ENCODE measurements at regions not wholly inside any gene's neighbourhood (a gene's known extent, or its start where the extent isn't known, plus 50 kb on each side); places are given as distances from the start of the nearest gene placed in this dataset.

DNA sequence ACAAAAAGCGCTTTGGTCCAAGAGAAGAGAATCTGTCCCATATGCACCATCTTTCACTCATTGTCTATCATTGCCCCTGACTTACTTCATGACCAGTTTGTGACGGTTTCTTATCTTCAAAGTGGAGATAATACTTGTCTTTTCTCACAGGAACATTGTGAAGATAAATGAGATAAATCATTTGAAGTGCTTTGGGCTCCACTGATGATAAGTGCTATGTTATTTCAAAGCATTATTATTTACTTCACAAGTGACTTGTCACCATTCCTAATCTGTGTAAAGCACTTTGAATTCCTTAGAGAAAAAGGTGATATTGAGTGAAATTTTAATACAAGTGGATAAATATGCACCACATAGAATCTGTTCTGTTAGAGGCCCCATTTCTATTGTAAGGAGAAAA lies 731.6 kb upstream of the PTBP2 start:
- no peak for DNase-seq (ENCODE audit: low read depth in 2 of 2)

DNA sequence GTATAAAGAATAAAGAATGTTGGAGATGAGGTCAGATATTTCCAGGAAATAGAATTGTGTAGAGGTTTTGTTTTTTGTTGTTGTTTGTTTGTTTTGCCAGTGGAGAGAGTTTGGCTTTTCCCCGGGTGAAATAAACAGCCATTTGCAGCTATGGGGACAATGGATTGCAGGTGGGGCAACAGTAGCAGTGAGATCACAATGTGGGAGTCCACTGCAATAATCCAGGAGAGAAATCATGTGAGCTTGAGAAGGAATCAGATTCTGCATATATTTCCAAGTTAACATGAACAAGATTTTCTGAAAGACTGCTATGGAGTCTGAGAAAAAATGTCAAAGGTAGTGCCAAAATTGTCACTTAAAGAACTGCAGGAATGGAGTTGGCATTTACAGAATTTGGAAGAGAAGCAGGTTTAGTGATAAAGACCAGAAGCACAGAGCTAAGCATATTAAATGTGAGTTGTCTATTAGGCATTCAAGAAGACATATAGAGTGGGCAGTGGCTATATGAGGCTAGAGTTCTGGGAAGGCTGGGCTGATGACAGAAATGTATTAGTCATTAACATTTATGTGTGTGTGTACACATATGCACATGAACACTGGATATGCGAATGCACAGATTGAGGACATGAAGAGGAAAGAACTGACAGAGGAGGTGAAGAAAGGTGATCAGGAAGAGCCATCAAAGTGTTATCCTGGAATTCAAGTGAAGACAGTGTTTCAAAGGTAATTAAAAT lies 729.6 kb upstream of the PTBP2 start:
- no peak for DNase-seq (ENCODE audit: low read depth in 2 of 2)

- DNase-seq (ENCODE audit: low read depth in 2 of 2): no peak
Measured at GRCh38 chr1:95994643-95995042, 726.9 kb upstream of the PTBP2 start.

DNA sequence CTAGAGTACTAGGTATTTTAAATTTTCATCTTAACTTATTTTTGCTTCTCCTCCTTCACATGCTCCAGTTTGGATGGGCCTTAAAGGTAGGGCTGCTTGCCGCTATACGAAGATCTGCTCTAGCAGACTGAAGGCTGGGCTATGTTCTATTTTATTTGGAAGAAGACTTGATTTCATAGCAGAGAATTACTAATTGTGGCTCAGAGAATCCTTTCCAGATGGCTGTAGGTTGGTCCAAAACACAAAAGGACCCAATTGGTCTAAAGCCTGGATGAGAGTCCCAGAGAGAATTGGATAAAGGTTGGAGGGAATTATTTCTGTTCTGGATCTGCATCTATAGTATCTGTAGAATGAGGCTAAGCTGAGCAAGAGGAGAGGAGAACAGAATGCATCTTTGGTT lies 719.4 kb upstream of the PTBP2 start:
- no peak for DNase-seq (ENCODE audit: low read depth in 2 of 2)

DNA sequence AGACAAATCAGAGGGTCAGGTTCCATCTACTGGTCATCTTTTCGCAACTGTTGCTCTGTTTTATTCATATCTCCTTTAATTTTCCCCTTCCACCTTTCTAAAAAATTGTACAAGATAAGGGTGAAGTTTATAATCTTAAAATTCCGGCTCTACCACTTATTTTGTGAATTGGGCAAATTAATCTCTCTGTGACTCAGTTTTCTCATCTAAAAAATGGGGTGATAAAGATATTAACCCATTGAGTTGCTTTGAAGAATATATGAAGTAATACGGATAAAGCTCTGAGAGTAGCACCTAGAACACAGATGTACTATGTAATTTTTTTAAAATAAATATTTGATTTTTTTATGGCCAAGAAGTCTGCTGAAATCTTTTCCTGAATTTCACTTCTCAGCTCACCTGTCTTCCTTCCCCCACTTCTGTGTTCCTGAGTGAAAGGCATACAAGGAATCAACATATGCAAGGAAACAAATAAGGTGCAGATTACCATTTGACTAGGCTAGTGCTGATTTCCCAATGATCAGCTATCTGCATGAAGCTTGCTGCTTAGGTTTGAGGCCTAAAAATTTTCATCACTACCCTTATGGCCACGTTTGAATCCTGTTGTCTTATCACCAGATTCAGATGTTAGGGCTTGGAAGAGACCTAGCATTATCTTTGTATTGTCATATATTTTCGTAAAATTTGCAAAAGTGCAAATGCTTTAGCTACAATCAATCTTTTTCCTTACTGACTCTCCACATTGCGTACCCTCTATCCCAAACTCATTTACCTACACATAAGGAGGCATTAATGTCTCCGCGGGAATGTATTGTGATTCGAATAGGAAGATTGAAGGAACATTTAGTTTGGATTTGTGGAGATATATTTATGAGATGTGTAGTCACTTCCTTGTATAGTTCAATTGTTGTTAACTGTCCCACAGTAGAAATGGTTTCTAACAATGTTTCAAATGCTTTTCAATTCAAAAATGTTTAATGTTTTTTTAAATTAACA lies 718.3 kb upstream of the PTBP2 start:
- no peak for DNase-seq (ENCODE audit: low read depth in 2 of 2)

GRCh38 chr1:96009831-96010434 lies 711.7 kb upstream of the PTBP2 start:
- DNase-seq (ENCODE audit: low read depth in 2 of 2): no peak

- no peak for DNase-seq (ENCODE audit: low read depth in 2 of 2)
Measured at GRCh38 chr1:96011606-96012005, 710.0 kb upstream of the PTBP2 start.

DNA sequence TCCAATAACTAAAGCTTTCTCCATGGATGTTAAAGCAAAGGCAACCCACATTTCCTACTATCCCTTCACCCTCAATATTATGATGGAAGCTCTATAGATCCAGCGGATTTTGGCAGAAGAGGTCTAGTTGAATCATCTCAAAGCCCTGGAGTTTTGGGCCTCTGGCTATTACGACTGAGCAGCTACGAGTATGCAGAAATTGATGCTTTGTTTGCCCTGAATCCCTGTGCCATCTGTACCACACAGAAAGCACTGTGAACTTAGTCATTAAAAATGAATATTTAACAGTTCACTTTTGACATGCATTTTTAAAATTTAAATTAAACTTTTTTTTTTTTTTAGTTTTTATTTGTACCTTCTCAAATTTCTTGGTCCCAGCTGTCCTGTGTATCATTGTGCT lies 705.4 kb upstream of the PTBP2 start:
- DNase-seq (ENCODE audit: low read depth in 2 of 2): no peak

- no peak for DNase-seq (ENCODE audit: low read depth in 2 of 2)
Measured at GRCh38 chr1:96020378-96020777, 701.2 kb upstream of the PTBP2 start.

DNA sequence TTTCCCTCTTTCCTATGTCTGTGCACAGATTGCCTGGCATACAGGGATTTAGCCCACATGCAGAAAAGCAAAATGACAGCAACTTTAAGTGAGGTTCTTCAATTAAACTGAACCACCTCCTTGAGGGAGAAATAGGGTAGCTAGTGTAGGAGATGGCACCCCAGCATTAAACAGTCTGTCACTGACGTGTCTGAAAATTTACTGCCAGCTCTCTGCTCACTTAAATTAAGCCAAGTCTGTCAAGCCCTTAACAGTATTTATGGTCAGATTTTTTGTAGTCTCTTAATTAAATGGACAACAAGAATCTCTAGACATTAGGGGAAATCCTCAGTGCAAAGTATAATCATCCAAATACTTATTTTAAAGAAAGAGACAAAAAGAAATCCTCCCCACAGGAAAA lies 696.5 kb upstream of the PTBP2 start:
- DNase-seq (ENCODE audit: low read depth in 2 of 2): no peak

GRCh38 chr1:96028071-96028470 lies 693.5 kb upstream of the PTBP2 start:
- no peak for DNase-seq (ENCODE audit: low read depth in 2 of 2)

- no peak for DNase-seq (ENCODE audit: low read depth in 2 of 2)
Measured at GRCh38 chr1:96030312-96030711, 691.3 kb upstream of the PTBP2 start.

DNA sequence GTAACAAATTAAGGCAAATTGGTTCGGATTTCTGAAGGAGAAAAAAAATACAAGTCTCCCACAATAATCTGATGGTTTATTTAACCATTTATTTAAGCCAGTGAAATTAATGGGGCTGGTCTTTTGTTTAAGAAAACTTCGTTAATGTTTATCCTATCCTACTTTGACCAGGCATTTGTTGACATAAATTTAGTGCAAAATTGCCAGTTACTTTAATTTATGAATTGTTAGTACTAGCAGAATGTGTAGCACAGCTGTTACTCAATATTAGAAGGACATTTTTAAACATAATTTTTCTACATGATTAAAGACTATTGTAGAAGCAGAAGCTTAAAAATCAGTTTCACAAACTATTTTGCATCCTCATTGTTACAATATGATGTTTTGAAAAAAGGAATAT lies 687.6 kb upstream of the PTBP2 start:
- DNase-seq (ENCODE audit: low read depth in 2 of 2): no peak

DNA sequence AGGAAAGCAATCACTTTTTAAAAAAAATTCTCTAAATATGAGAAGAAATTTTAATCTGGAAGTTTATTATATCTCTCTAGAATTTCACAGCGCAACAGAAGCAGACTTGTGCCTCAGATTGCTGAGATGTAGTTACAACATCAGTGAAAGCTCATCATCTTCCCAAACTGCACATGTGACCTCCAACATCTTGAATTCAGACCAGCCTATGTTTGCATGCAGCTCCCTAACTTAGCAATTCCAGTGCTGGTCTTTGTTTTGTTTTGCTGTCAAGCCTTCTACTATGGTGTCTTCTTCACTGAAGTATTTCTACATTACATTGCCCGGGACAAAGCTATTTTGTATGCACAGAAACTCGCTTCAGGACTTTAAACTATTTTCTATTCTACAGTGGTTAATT lies 684.8 kb upstream of the PTBP2 start:
- DNase-seq (ENCODE audit: low read depth in 2 of 2): no peak

DNA sequence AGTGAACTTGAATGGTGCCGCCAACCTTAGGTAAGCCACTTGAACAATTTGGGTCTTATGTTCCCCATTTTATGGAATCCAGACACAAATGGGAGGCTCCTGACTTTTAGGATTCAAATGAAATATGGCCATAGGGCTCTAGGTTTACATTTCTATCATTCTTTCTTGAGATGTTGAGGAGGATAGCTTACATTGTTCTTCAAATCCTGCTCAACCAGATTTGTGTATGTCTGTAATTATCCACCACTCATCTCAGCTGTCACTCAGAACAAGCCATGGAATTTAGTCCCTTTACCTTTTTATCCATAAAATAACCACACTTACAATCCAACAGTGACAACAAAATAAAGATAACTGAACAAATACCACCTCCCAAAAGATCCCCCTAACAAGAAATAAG lies 682.9 kb upstream of the PTBP2 start:
- no peak for DNase-seq (ENCODE audit: low read depth in 2 of 2)

DNA sequence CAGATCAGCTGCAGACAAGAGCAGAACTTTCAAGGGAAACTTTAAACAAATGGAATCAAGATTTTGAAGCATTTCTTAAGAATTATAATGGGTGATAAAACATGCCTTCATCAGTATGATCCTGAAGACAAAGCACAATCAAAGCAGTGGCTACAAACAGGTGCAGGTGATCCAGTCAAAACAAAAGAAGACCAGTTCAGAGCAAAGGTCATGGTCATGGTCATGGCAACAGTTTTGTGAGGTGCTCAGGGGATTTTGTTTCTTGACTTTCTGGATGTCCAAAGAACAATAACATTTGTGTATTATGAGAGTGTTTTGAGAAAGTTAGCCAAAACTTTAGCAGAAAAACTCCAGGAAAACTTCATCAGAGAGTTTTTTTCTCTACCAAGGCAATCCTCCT lies 681.7 kb upstream of the PTBP2 start:
- DNase-seq (ENCODE audit: low read depth in 2 of 2): no peak

DNA sequence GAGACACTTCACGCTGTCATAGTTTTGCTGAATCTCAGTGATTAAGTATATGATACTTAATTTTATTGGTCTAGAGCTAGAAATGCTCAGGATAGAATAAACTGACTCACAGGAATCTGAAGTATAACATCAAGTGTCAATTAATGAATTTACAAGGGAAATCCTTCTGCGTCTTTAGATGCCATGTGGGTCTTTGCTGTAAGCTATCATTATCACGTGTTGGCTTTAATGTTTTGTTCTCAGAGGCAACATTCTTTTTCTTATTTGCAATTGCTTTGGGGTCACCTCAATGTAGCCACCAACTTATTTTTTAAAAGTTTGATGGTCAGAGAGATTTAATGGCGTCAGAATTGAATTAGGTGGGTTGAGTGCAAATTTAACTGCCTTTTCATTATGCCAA lies 680.1 kb upstream of the PTBP2 start:
- DNase-seq (ENCODE audit: low read depth in 2 of 2): no peak

- DNase-seq (ENCODE audit: low read depth in 2 of 2): no peak
Measured at GRCh38 chr1:96048572-96049212, 672.9 kb upstream of the PTBP2 start.

DNA sequence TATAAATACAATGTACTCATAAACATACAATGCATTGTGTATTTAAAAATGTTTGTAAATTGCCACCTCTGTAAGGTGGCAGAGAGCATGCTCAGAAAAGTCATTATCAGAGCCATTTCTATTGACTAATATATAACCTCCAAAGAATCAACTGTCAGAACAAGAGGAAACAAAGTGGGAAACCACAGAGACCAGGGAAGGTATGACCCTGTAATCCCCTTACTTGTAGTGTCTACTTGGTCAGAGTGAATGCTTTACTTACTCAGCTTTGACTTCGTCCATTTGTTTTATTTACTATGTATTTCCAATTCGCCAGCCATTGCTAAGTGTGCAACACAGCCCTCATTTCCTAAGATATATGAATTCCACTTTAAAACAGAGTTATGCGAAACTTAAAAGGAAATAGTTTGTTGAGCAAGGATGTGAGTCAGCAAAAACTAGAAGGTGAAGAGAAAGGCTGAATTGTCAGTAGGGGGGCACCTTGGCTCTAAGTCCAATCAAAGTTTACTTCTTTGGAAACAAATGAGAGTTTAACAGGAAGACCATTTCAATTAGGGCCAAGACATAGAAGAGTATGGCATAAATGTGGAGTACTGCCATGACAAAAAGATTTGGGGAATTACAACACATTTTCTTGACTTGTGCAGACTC lies 671.7 kb upstream of the PTBP2 start:
- no peak for DNase-seq (ENCODE audit: low read depth in 2 of 2)

- DNase-seq (ENCODE audit: low read depth in 2 of 2): no peak
Measured at GRCh38 chr1:96059276-96059675, 662.3 kb upstream of the PTBP2 start.

DNA sequence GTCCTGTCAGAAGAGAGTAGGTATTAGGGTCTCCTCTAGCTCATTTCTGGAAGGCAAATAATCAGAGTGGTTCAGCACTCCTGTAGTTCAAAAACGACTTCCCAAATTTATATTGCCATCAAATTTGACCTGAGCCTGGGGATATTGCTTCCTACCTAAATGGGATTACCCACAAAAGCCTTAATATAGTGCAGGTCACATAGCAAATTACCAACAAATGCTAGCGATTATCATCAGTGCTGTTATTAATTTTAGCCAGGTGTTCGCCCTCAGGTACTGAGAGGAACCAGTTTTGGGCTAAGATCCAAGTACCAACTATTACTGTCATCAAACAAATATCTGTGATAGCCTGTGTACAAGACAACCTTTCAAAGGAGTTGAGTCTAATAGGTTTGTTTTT lies 661.8 kb upstream of the PTBP2 start:
- no peak for DNase-seq (ENCODE audit: low read depth in 2 of 2)

- no peak for DNase-seq (ENCODE audit: low read depth in 2 of 2)
Measured at GRCh38 chr1:96060621-96061020, 661.0 kb upstream of the PTBP2 start.

Data from stimulated activated CD4-positive, alpha-beta T cell treated with anti-CD3 and anti-CD28 coated beads, Interleukin-4, amount 100 ng/mL, for 48 hours (primary cell).